Thoracic aorta (tissue), 2 donors: ENCODE measurements at regions not wholly inside any gene's neighbourhood (a gene's known extent, or its start where the extent isn't known, plus 50 kb on each side); places are given as distances from the start of the nearest gene placed in this dataset.

Experiments
- ATAC-seq: fragments of 150-250 bp; one replicate; pipeline ENCODE4 v1.8.0; 2017; ENCODE audit warnings: low read depth; ENCODE audit not compliant: insufficient number of reproducible peaks, low FRiP score
- DNase-seq: peaks from one replicate; pipeline ENCODE4 v3.0.0-alpha.2; 2020; ENCODE audit warnings: low spot score
- H3K27ac ChIP-seq, 2 donors: fragments of 200-600 bp; sonication (generic); 1 replicate in 1 of 2; 2 replicates in 1 of 2; pipeline ENCODE4 v1.5.1; 2016; ENCODE audit warnings: mild to moderate bottlenecking in 2 of 2, moderate library complexity in 2 of 2
- H3K27me3 ChIP-seq: fragments of 200-600 bp; sonication (generic); replicated peaks from 2 replicates; pipeline ENCODE4 v1.6.0; 2016; ENCODE audit warnings: mild to moderate bottlenecking; ENCODE audit not compliant: insufficient read depth
- H3K36me3 ChIP-seq: fragments of 200-600 bp; sonication (generic); one replicate; pipeline ENCODE4 v1.5.1; 2016
- H3K4me1 ChIP-seq, 2 donors: fragments of 200-600 bp; sonication (generic); 1 replicate in 1 of 2; 2 replicates in 1 of 2; pipeline versions ENCODE4 v1.5.1 to v1.6.0; 2016; ENCODE audit warnings: low read depth in 2 of 2, mild to moderate bottlenecking in 1 of 2; ENCODE audit not compliant: control insufficient read depth in 1 of 2
- H3K4me3 ChIP-seq: fragments of 200-600 bp; sonication (generic); 2 replicates; pipeline ENCODE4 v1.5.1; 2016; ENCODE audit warnings: mild to moderate bottlenecking
- H3K9me3 ChIP-seq: fragments of 200-600 bp; sonication (generic); 2 replicates; pipeline ENCODE4 v1.5.1; 2016
- CTCF ChIP-seq: fragments of 200-600 bp; sonication (generic); IDR thresholded peaks from one replicate; pipeline ENCODE4 v1.5.1; 2019; ENCODE audit warnings: antibody characterized with exemption

DNA sequence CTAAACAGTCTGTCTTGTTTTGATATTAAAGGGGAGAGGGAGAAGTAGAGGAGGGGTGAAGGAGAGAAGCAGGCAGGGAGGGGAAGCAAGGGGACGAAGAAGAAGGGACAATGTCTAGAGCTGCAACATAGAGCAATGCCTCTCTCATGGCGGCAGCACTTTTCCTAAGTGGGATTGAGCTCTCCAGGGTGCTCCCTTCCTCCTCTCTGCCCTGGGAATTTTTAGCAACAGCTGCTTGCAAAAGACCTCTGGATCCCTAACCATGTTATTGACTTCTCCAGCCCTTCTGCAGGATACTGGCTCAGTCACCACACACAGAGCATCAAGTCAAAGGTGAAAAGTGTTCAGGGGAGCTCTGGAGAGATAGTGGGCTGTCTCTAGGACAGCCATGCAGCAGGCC is 734.9 kb downstream of the EPHA4 start:
- Histone ChIP-seq H3K4me3 (no peak overlapping the region), H3K27ac (no peak overlapping the region), H3K9me3 (no peaks in the 10 kb centered on the region), H3K36me3 (no peaks in the 10 kb centered on the region), H3K4me1 (no peaks in the 10 kb centered on the region), H3K27me3 (no peaks in the 10 kb centered on the region)
- ATAC-seq (no peak), DNase-seq (no peak)
- TF ChIP-seq CTCF = no peak

DNA sequence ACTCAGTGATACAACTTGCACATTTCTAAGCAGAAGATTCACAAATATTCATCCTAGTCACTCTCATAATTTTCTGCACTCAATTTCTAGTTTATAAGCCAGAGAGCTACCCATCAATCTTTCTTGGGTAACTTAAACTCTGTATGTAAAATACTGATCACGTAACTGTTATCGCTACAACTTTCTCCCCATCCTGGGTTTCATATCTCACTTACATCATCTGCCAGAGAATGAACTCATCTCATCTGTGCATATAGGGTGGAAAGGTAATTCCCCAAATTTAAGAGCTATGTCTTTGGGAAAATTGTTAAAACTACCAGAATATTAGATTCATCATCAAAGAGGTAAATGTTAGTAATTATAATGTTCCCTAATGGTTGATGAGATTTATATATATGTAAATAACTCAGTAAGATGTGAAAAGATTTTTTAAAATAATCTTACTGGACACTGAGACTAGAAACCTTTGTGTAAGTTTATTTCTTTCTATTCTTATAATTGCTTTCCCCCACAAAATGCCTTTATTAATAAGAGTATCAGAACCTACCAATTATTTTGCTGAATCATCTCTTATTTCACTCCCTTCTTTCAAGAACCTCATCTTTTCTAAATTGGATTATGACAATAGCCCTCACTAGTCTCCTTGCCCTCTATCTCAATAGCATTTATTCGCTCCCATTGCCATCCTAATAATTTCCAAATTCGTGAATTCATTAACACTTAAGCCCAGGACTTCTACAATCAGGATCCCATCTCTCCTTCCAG is 729.0 kb downstream of the EPHA4 start:
- ATAC-seq = no peak

DNA sequence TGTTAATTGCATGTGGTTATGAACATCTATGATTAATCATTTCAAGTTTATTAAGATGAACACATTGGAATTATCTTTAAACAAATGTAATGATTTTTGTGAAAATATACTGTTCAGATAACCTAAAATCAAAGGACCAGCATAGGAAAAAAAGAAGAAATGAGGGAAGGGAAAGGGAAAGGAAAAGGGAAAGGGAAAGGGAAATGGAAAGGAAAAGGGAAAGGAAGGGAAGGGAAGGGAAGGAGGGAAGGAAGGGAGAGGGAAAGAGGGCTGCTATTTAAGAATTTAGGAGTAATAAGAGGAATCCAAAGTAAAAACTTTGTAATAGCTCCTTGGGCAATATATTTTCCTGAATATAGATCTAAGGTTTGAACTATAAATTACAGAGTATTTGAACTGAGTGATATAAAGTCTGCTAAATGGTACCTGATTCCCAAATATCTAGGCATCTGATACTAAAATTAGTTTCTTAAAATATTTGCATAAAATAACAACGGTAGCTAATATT is 726.3 kb downstream of the EPHA4 start:
- Histone ChIP-seq H3K4me3 (no peak overlapping the region), H3K27me3 (no peaks in the 10 kb centered on the region), H3K4me1 (no peaks in the 10 kb centered on the region), H3K9me3 (no peaks in the 10 kb centered on the region), H3K27ac (no peak overlapping the region), H3K36me3 (no peaks in the 10 kb centered on the region)
- TF ChIP-seq CTCF = no peak
- ATAC-seq (no peak), DNase-seq (no peak)

More for the DNA sequence above, 729.0 kb downstream of the EPHA4 start:
- TF ChIP-seq CTCF = no peak
- DNase-seq = no peak
- no peaks in the 10 kb centered on the region for H3K9me3 ChIP-seq
- H3K4me1 ChIP-seq = no peaks in the 10 kb centered on the region
- no peak overlapping the region for H3K27ac ChIP-seq
- no peaks in the 10 kb centered on the region for H3K36me3 ChIP-seq
- H3K27me3 ChIP-seq = no peaks in the 10 kb centered on the region
- no peak overlapping the region for H3K4me3 ChIP-seq

GRCh38 chr2:220847006-220847405 is 725.1 kb downstream of the EPHA4 start:
- no peak overlapping the region for H3K4me3 ChIP-seq
- no peaks in the 10 kb centered on the region for H3K36me3 ChIP-seq
- no peak for DNase-seq
- H3K27me3 ChIP-seq = no peaks in the 10 kb centered on the region
- no peak for ATAC-seq
- TF ChIP-seq CTCF = no peak
- no peak overlapping the region for H3K27ac ChIP-seq
- H3K9me3 ChIP-seq = no peaks in the 10 kb centered on the region
- no peaks in the 10 kb centered on the region for H3K4me1 ChIP-seq

DNA sequence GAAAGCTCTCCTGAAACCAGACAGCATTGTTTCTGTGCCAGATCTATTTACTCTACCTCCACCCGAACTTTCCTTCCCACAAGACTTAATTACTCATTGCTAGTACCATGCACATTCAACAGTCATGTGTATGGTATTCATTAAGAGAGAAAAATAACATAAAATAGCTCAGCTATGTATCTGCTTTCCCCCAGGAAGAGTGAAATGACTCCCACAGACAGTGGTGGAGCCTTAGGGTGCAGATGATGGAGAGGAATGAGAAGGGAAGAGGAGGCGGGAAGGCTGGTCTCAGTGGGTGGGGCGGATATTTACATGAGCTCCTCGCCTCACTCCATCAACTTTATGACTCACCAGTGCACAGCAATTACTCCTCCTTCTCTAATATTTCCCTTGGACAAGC is 724.5 kb downstream of the EPHA4 start:
- TF ChIP-seq CTCF = no peak
- Histone ChIP-seq H3K9me3 (no peaks in the 10 kb centered on the region), H3K27me3 (no peaks in the 10 kb centered on the region), H3K4me3 (no peak overlapping the region), H3K27ac (no peak overlapping the region), H3K4me1 (no peaks in the 10 kb centered on the region), H3K36me3 (no peaks in the 10 kb centered on the region)
- DNase-seq (no peak), ATAC-seq (no peak)
